ENCODE measurements at regions not wholly inside any gene's neighbourhood (a gene's known extent, or its start where the extent isn't known, plus 50 kb on each side); places are given as distances from the start of the nearest gene placed in this dataset.

DNA sequence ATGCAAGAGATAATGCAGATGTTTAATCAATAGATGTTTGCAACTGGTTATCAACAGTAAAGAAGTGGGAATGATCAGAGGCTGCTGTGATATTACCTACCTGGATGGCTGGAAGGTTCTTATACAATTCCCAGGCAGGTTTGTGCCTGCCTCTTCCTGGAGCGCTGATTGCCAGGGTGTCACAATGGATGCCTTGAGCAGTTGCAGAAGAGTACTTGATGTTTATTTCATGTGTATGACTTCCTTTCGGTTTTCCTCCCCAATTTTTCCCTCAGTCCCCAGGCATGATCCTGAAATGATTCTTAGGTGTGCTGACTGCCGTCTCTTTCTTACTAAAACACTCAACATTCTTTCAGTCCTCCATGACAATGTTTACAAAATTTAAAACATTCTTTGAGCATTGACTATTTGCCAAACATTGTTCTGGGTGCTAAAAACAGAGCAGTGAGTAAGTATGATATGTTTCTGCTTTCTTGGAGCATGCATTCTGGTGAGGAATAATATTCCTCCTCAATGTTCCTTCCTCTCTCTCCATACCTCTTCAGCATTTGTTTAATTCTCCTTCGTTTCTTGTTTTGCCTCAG lies 416.6 kb upstream of the TRIB2 start:
- TF ChIP-seq, protein P1, sequence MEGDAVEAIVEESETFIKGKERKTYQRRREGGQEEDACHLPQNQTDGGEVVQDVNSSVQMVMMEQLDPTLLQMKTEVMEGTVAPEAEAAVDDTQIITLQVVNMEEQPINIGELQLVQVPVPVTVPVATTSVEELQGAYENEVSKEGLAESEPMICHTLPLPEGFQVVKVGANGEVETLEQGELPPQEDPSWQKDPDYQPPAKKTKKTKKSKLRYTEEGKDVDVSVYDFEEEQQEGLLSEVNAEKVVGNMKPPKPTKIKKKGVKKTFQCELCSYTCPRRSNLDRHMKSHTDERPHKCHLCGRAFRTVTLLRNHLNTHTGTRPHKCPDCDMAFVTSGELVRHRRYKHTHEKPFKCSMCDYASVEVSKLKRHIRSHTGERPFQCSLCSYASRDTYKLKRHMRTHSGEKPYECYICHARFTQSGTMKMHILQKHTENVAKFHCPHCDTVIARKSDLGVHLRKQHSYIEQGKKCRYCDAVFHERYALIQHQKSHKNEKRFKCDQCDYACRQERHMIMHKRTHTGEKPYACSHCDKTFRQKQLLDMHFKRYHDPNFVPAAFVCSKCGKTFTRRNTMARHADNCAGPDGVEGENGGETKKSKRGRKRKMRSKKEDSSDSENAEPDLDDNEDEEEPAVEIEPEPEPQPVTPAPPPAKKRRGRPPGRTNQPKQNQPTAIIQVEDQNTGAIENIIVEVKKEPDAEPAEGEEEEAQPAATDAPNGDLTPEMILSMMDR (IDR thresholded peaks at IDR 0.05) = no peak
- no peak for TF ChIP-seq POLR2A (IDR thresholded peaks at IDR 0.05)
